Peyer's patch (tissue), 4 donors: ENCODE measurements at regions not wholly inside any gene's neighbourhood (a gene's known extent, or its start where the extent isn't known, plus 50 kb on each side); places are given as distances from the start of the nearest gene placed in this dataset.
"Not testable (repeated sequence)": the region's sequence is repeated elsewhere in the genome, so short reads cannot be mapped to it uniquely, and the experiment has no call there.

Experiments
- DNase-seq, 3 donors: peaks; one replicate each; pipeline ENCODE4 v3.0.0-alpha.2; 2017 to 2019
- H3K27ac ChIP-seq, 4 donors: fragments of 200-600 bp; sonication (generic); one replicate each; pipeline ENCODE4 v1.5.1; 2016 to 2019
- H3K27me3 ChIP-seq, 2 donors: fragments of 200-600 bp; sonication (generic); one replicate each; pipeline ENCODE4 v1.5.1; 2019
- H3K36me3 ChIP-seq, 3 donors: fragments of 200-600 bp; sonication (generic); one replicate each; pipeline ENCODE4 v1.5.1; 2016 to 2019
- H3K4me1 ChIP-seq, 4 donors: fragments of 200-600 bp; sonication (generic); one replicate each; pipeline ENCODE4 v1.5.1; 2016 to 2019
- H3K4me3 ChIP-seq, 4 donors: fragments of 200-600 bp; sonication (generic); 1 replicate in 3 of 4; 2 replicates in 1 of 4; pipeline ENCODE4 v1.5.1; 2016 to 2019; ENCODE audit warnings: mild to moderate bottlenecking in 1 of 4
- H3K9me3 ChIP-seq, 4 donors: fragments of 200-600 bp; sonication (generic); one replicate each; pipeline ENCODE4 v1.5.1; 2016 to 2019; ENCODE audit warnings: mild to moderate bottlenecking in 1 of 4
- CTCF ChIP-seq, 6 experiments: fragments of 450-650 bp in 4 of 6; fragments of 200-600 bp in 2 of 6; sonication (generic) in 1 of 6; IDR thresholded peaks; one replicate each; pipeline ENCODE4 v1.5.1; 2017 to 2019; ENCODE audit warnings: antibody characterized with exemption in 6 of 6, mild to moderate bottlenecking in 3 of 6, moderate library complexity in 1 of 6
- POLR2A ChIP-seq, 2 donors: fragments of 450-650 bp; IDR thresholded peaks; one replicate each; pipeline ENCODE4 v1.5.1; 2017; ENCODE audit warnings: antibody characterized with exemption in 2 of 2, mild to moderate bottlenecking in 2 of 2, moderate library complexity in 2 of 2

DNA sequence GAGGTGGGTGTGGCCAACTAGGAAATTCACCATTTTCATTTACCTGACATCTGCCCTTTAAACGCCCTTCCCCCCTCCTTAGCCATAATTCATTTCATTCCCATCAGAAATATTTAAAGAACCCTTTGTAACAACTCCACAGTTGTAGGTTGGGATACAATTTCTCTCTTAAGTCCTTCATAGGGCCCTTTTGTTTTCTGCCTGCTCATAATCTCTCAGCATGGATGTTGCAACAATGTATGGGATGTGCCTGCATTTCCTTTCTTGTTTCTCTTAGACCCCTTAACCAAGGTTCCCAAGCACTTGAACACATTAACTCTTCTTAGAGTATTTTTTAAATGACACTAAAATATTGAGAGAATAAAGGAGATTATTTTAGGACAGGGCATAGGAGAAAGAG is 51.7 kb upstream of the MYO10 start:
- no peaks in the 10 kb centered on the region for H3K9me3 ChIP-seq
- H3K27ac ChIP-seq: no peak overlapping the region
- DNase-seq: no peak
- TF ChIP-seq POLR2A (IDR thresholded peaks at IDR 0.05): no peak
- TF ChIP-seq CTCF (IDR thresholded peaks at IDR 0.05): no peak
- H3K27me3 ChIP-seq: no peaks in the 10 kb centered on the region
- H3K4me3 ChIP-seq: no peak overlapping the region
- H3K36me3 ChIP-seq: no peaks in the 10 kb centered on the region
- H3K4me1 ChIP-seq: no peaks in the 10 kb centered on the region

DNA sequence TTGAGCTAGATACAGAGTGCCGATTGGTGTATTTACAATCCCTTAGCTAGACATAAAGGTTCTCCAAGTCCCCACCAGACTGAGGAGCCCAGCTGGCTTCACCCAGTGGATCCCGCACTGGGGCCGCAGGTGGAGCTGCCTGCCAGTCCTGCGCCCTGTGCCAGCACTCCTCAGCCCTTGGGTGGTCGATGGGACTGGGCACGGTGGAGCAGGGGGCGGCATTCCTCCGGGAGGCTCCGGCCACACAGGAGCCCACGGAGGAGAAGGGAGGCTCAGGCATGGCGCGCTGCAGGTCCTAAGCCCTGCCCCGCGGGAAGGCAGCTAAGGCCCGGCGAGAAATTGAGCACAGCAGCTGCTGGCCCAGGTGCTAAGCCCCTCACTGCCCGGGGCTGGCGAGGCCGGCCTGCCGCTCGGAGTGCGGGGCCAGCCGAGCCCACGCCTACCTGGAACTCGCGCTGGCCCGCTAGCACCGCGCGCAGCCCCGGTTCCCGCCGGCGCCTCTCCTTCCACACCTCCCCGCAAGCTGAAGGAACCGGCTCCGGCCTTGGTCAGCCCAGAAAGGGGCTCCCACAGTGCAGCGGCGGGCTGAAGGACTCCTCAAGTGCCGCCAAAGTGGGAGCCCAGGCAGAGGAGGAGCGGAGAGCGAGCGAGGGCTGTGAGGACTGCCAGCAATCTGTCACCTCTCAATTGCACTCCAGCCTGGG is 54.9 kb upstream of the MYO10 start:
- H3K27ac ChIP-seq, DNase-seq: not testable (repeated sequence)

GRCh38 chr5:16992006-16992405 is 55.9 kb upstream of the MYO10 start:
- H3K27me3 ChIP-seq: no peaks in the 10 kb centered on the region
- H3K4me3 ChIP-seq: no peak overlapping the region
- DNase-seq: no peak
- no peak for TF ChIP-seq POLR2A (IDR thresholded peaks at IDR 0.05)
- TF ChIP-seq CTCF (IDR thresholded peaks at IDR 0.05): no peak
- H3K27ac ChIP-seq: no peak overlapping the region
- no peaks in the 10 kb centered on the region for H3K9me3 ChIP-seq
- H3K4me1 ChIP-seq: no peaks in the 10 kb centered on the region
- H3K36me3 ChIP-seq: no peaks in the 10 kb centered on the region

More for the DNA sequence above, 54.9 kb upstream of the MYO10 start:
- H3K4me3 ChIP-seq, H3K36me3 ChIP-seq, H3K4me1 ChIP-seq, H3K27me3 ChIP-seq, H3K9me3 ChIP-seq: not testable (repeated sequence)

DNA sequence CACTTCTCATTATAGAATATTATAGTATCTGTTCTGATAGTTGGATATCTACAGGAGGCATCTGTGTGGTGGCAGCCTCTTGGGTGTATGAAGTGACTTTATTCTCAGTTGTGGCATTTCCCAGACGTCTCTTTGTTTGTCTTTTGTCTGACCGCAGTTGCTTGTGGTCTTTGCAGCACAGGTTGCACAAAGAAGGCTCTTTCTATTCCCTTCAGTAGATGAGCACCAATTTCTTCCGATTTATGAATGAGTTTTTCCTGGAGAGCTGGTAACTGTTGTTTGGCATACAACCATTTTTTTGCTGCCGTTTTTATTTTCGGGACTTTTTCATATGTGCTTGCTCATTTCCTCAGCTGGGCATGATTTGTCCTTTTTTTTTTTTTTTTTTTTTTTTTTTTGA is 56.4 kb upstream of the MYO10 start:
- Histone ChIP-seq H3K4me3 (no peak overlapping the region), H3K36me3 (no peaks in the 10 kb centered on the region), H3K27me3 (no peaks in the 10 kb centered on the region), H3K4me1 (no peaks in the 10 kb centered on the region), H3K9me3 (no peaks in the 10 kb centered on the region), H3K27ac (no peak overlapping the region)
- TF ChIP-seq CTCF (IDR thresholded peaks at IDR 0.05): no peak
- no peak for TF ChIP-seq POLR2A (IDR thresholded peaks at IDR 0.05)
- no peak for DNase-seq

- Histone ChIP-seq H3K9me3 (no peaks in the 10 kb centered on the region), H3K36me3 (no peaks in the 10 kb centered on the region), H3K4me3 (no peak overlapping the region), H3K4me1 (no peaks in the 10 kb centered on the region), H3K27me3 (no peaks in the 10 kb centered on the region), H3K27ac (no peak overlapping the region)
- DNase-seq: no peak
- TF ChIP-seq CTCF (IDR thresholded peaks at IDR 0.05) (no peak), POLR2A (IDR thresholded peaks at IDR 0.05) (no peak)
These were observed 58.5 kb upstream of the MYO10 start for GRCh38 chr5:16994565-16994964.

DNA sequence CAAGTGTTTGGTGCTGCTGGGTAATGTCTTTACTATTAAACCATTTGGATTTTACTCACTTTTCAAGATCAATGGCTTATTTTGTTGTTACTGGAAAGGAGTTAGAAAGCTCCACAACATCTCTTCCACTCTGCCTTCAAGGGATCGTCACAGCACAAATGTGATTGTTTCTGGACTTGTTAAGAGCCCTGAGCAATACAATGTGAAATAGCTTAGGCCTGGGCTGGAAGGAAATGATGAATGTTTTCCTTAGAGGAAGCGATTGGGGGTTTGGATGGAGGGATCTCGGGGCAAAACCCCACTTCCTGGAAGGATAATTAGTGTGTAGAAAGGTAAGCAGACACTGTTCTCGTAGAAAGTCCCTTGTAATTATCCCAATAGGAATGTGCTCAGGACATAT is 59.3 kb upstream of the MYO10 start:
- H3K9me3 ChIP-seq: no peaks in the 10 kb centered on the region
- H3K36me3 ChIP-seq: no peaks in the 10 kb centered on the region
- DNase-seq: no peak
- TF ChIP-seq CTCF (IDR thresholded peaks at IDR 0.05) (no peak), POLR2A (IDR thresholded peaks at IDR 0.05) (no peak)
- H3K4me1 ChIP-seq: no peaks in the 10 kb centered on the region
- no peak overlapping the region for H3K27ac ChIP-seq
- H3K27me3 ChIP-seq: no peaks in the 10 kb centered on the region
- H3K4me3 ChIP-seq: no peak overlapping the region
